Activated naive CD4-positive, alpha-beta T cell treated with anti-CD3 and anti-CD28 coated beads, Interleukin-2, amount 50 U/mL, for 72 hours (primary cell): ENCODE measurements at regions not wholly inside any gene's neighbourhood (a gene's known extent, or its start where the extent isn't known, plus 50 kb on each side); places are given as distances from the start of the nearest gene placed in this dataset.
"Not testable (repeated sequence)": the region's sequence is repeated elsewhere in the genome, so short reads cannot be mapped to it uniquely, and the experiment has no call there.

Source experiments
- ATAC-seq, 2 donors: fragments of 150-1000 bp; cut with Tn5 transposase; 2 replicates each; pipeline ENCODE4 v1.10.0; 2021; ENCODE audit warnings: mild to moderate bottlenecking in 2 of 2, moderate library complexity in 2 of 2
- DNase-seq, 2 donors: peaks; one replicate each; pipeline ENCODE4 v3.0.0; 2021 to 2022; ENCODE audit warnings: low spot score in 2 of 2
- H3K27ac Mint-ChIP-seq, 2 donors: one replicate each; pipeline ENCODE4 v1.8.0; 2022; ENCODE audit warnings: mild to moderate bottlenecking in 2 of 2, mixed read lengths in 2 of 2
- H3K36me3 Mint-ChIP-seq, 2 donors: one replicate each; pipeline ENCODE4 v1.8.0; 2022; ENCODE audit warnings: mixed read lengths in 2 of 2
- H3K9me3 Mint-ChIP-seq, 2 donors: one replicate each; pipeline ENCODE4 v1.8.0; 2022; ENCODE audit warnings: mixed read lengths in 2 of 2

GRCh38 chr16:77043076-77043475 lies 147.9 kb upstream of the MON1B start:
- DNase-seq (no peak), ATAC-seq (no peak)
- Mint-ChIP-seq H3K9me3 (no peaks in the 10 kb centered on the region), H3K27ac (no peak overlapping the region), H3K36me3 (no peaks in the 10 kb centered on the region)

- H3K36me3 Mint-ChIP-seq = no peaks in the 10 kb centered on the region
- H3K9me3 Mint-ChIP-seq = no peaks in the 10 kb centered on the region
- ATAC-seq (no peak), DNase-seq (no peak)
- no peak overlapping the region for H3K27ac Mint-ChIP-seq
Measured at GRCh38 chr16:77046206-77046605, 144.8 kb upstream of the MON1B start.

GRCh38 chr16:77048085-77048484 lies 142.9 kb upstream of the MON1B start:
- H3K36me3 Mint-ChIP-seq = no peaks in the 10 kb centered on the region
- DNase-seq (no peak), ATAC-seq (no peak)
- H3K27ac Mint-ChIP-seq = no peak overlapping the region
- H3K9me3 Mint-ChIP-seq = no peaks in the 10 kb centered on the region

GRCh38 chr16:77049577-77049976 lies 141.4 kb upstream of the MON1B start:
- Mint-ChIP-seq H3K36me3 (no peaks in the 10 kb centered on the region), H3K27ac (no peak overlapping the region), H3K9me3 (peaks cover 0 to under 1% of the 10 kb centered on the region in 2 donors)
- ATAC-seq (no peak), DNase-seq (no peak)

GRCh38 chr16:77056597-77056996 lies 134.4 kb upstream of the MON1B start:
- ATAC-seq, H3K27ac Mint-ChIP-seq, H3K9me3 Mint-ChIP-seq, H3K36me3 Mint-ChIP-seq, DNase-seq: not testable (repeated sequence)

GRCh38 chr16:77057161-77057774 lies 133.7 kb upstream of the MON1B start:
- peaks cover 5 to 8% of the 10 kb centered on the region in 2 donors for H3K9me3 Mint-ChIP-seq
- DNase-seq (no peak), ATAC-seq (no peak)
- H3K36me3 Mint-ChIP-seq = no peaks in the 10 kb centered on the region
- H3K27ac Mint-ChIP-seq = no peak overlapping the region

- ATAC-seq (no peak), DNase-seq (no peak)
- no peaks in the 10 kb centered on the region for H3K36me3 Mint-ChIP-seq
- peaks cover 5 to 8% of the 10 kb centered on the region in 2 donors for H3K9me3 Mint-ChIP-seq
- H3K27ac Mint-ChIP-seq = no peak overlapping the region
Measured at GRCh38 chr16:77059446-77059845, 131.5 kb upstream of the MON1B start.

- Mint-ChIP-seq H3K27ac (no peak overlapping the region), H3K36me3 (no peaks in the 10 kb centered on the region), H3K9me3 (peaks cover 0 to 5% of the 10 kb centered on the region in 2 donors)
- ATAC-seq (no peak), DNase-seq (no peak)
Measured at GRCh38 chr16:77060614-77061013, 130.4 kb upstream of the MON1B start.

GRCh38 chr16:77062878-77063675 lies 127.9 kb upstream of the MON1B start:
- no peak for DNase-seq
- Mint-ChIP-seq H3K9me3 (no peaks in the 10 kb centered on the region), H3K36me3 (no peaks in the 10 kb centered on the region), H3K27ac (no peak overlapping the region)
- no peak for ATAC-seq

GRCh38 chr16:77063676-77064016 lies 127.3 kb upstream of the MON1B start:
- Mint-ChIP-seq H3K27ac (no peak overlapping the region), H3K9me3 (no peaks in the 10 kb centered on the region), H3K36me3 (no peaks in the 10 kb centered on the region)
- DNase-seq (no peak), ATAC-seq (no peak)

- DNase-seq (no peak), ATAC-seq (no peak)
- no peaks in the 10 kb centered on the region for H3K36me3 Mint-ChIP-seq
- no peak overlapping the region for H3K27ac Mint-ChIP-seq
- no peaks in the 10 kb centered on the region for H3K9me3 Mint-ChIP-seq
Measured at GRCh38 chr16:77064037-77064436, 127.0 kb upstream of the MON1B start.

- Mint-ChIP-seq H3K9me3 (no peaks in the 10 kb centered on the region), H3K27ac (no peak overlapping the region), H3K36me3 (no peaks in the 10 kb centered on the region)
- no peak for DNase-seq
- ATAC-seq = no peak
Measured at GRCh38 chr16:77066896-77067496, 124.0 kb upstream of the MON1B start.

- ATAC-seq = no peak
- H3K36me3 Mint-ChIP-seq = no peaks in the 10 kb centered on the region
- DNase-seq = no peak
- H3K9me3 Mint-ChIP-seq = no peaks in the 10 kb centered on the region
- H3K27ac Mint-ChIP-seq = no peak overlapping the region
Measured at GRCh38 chr16:77067900-77068299, 123.1 kb upstream of the MON1B start.

GRCh38 chr16:77068402-77068801 lies 122.6 kb upstream of the MON1B start:
- DNase-seq (no peak), ATAC-seq (no peak)
- Mint-ChIP-seq H3K27ac (no peak overlapping the region), H3K36me3 (no peaks in the 10 kb centered on the region), H3K9me3 (no peaks in the 10 kb centered on the region)

GRCh38 chr16:77069929-77070328 lies 121.1 kb upstream of the MON1B start:
- Mint-ChIP-seq H3K9me3 (no peaks in the 10 kb centered on the region), H3K27ac (no peak overlapping the region), H3K36me3 (no peaks in the 10 kb centered on the region)
- DNase-seq (no peak), ATAC-seq (no peak)

GRCh38 chr16:77070683-77071082 lies 120.3 kb upstream of the MON1B start:
- Mint-ChIP-seq H3K27ac (no peak overlapping the region), H3K9me3 (no peaks in the 10 kb centered on the region), H3K36me3 (no peaks in the 10 kb centered on the region)
- DNase-seq (no peak), ATAC-seq (no peak)

GRCh38 chr16:77076839-77077238 lies 114.2 kb upstream of the MON1B start:
- DNase-seq = no peak
- H3K27ac Mint-ChIP-seq = no peak overlapping the region
- ATAC-seq = no peak
- no peaks in the 10 kb centered on the region for H3K9me3 Mint-ChIP-seq
- no peaks in the 10 kb centered on the region for H3K36me3 Mint-ChIP-seq
